ENCODE measurements at regions not wholly inside any gene's neighbourhood (a gene's known extent, or its start where the extent isn't known, plus 50 kb on each side); places are given as distances from the start of the nearest gene placed in this dataset.

DNA sequence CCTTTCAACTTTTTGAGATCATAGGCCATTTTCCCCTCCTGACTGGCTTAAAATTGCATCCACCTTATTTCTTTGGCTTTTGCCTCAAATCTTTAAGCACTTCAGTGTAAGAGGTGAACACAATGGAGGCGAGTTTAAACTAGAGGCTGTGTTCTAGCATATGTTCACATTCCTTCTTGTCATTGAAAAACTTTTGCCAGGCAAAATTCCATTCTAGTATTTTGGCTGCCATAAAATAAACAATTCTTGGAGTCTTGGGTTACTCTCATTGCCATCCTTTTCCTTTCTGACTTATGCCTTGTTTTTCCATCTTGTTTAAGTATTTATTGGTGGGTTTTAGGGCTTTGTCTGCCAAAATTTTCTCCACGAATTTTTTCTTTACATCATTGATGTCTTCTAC, 137.3 kb upstream of the ANXA10 start:
- peaks cover 36% of the 10 kb centered on the region for H3K9me3 Mint-ChIP-seq
- Histone ChIP-seq H3K4me1 (ENCODE audit: control insufficient read depth, insufficient read depth, low read length) (no peaks in the 10 kb centered on the region), H3K4me3 (ENCODE audit: low read length) (no peak overlapping the region), H3K27ac (ENCODE audit: low read depth, low read length) (no peak overlapping the region), H3K9me3 (ENCODE audit: control insufficient read depth, low read length) (peaks cover 44% of the 10 kb centered on the region), H3K9ac (ENCODE audit: extremely low read depth, low read length, poor library complexity, severe bottlenecking) (no peak overlapping the region), H3K27me3 (ENCODE audit: control insufficient read depth, insufficient read depth, low read length, poor library complexity, severe bottlenecking) (no peaks in the 10 kb centered on the region), H3K36me3 (ENCODE audit: control insufficient read depth, insufficient read depth, low read length) (no peaks in the 10 kb centered on the region)
- H3K27ac Mint-ChIP-seq, result no peak overlapping the region
- H3K4me3 Mint-ChIP-seq, result no peak overlapping the region
- H3K27me3 Mint-ChIP-seq (ENCODE audit: insufficient read depth), result no peaks in the 10 kb centered on the region
- no peak for DNase-seq
- whole genome bisulfite sequencing, 2 experiments (ENCODE audit: insufficient coverage in 1 of 2, insufficient read length in 1 of 2), result 88 to 97% methylated on average over 1 of the region's 2 CpGs
- TF ChIP-seq, protein P1, sequence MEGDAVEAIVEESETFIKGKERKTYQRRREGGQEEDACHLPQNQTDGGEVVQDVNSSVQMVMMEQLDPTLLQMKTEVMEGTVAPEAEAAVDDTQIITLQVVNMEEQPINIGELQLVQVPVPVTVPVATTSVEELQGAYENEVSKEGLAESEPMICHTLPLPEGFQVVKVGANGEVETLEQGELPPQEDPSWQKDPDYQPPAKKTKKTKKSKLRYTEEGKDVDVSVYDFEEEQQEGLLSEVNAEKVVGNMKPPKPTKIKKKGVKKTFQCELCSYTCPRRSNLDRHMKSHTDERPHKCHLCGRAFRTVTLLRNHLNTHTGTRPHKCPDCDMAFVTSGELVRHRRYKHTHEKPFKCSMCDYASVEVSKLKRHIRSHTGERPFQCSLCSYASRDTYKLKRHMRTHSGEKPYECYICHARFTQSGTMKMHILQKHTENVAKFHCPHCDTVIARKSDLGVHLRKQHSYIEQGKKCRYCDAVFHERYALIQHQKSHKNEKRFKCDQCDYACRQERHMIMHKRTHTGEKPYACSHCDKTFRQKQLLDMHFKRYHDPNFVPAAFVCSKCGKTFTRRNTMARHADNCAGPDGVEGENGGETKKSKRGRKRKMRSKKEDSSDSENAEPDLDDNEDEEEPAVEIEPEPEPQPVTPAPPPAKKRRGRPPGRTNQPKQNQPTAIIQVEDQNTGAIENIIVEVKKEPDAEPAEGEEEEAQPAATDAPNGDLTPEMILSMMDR (conservative IDR thresholded peaks at IDR 0.05), result no peak
- no peaks in the 10 kb centered on the region for H3K36me3 Mint-ChIP-seq (ENCODE audit: low read depth)
- no peaks in the 10 kb centered on the region for H3K4me1 Mint-ChIP-seq

DNA sequence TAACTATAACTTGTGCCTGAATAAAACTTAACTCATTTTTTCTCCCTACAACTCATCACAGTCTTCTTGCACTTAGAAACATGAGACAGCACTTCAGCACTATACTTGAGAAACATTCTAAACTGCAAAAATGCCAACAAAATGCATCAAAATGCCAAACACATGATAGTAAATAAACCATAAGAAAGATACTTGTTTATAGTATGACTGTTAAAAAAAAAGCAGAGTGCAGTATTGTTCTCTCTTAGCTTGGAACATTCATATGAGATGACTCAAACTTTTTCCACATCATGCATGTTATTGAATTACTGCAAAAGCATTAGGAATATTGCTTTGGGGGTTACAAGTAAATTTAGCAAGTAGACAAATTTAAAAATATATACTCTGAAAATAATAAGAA, 135.7 kb upstream of the ANXA10 start:
- Mint-ChIP-seq H3K4me3 (no peak overlapping the region), H3K9me3 (peaks cover 31% of the 10 kb centered on the region)
- H3K4me3 ChIP-seq (ENCODE audit: low read length), result no peak overlapping the region

DNA sequence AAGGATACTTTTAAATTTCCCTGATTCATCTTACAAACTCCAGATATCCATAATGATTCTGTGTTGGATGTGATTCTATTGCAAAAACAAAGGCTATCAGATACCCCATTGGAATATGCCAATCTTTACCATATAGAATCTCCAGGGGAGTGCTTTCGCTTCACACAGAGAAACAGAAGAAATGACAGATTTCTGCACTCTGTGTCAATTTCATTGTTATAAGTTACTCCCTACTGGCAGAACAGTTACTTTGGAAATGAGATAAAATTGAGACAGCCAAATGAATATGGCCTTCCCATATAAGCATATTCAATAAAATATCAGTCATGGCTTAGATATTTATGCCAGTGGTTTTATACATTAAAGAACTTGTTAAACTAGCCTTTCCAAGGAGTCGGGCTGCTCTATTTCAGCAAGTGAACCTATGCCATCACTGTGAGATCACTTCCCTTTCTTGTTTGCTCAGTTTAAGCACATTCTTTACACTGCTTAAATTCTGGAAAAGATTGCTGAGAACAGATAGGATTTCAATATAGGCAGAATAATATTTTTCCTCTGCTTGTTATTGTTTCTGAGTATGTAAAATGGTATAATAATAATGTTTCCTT, 127.5 kb upstream of the ANXA10 start:
- no peak for DNase-seq
- no peaks in the 10 kb centered on the region for H3K27me3 ChIP-seq (ENCODE audit: control insufficient read depth, insufficient read depth, low read length, poor library complexity, severe bottlenecking)
- H3K4me1 Mint-ChIP-seq, result no peaks in the 10 kb centered on the region
- no peak overlapping the region for H3K9ac ChIP-seq (ENCODE audit: extremely low read depth, low read length, poor library complexity, severe bottlenecking)
- no peak overlapping the region for H3K27ac Mint-ChIP-seq
- H3K4me1 ChIP-seq (ENCODE audit: control insufficient read depth, insufficient read depth, low read length), result no peaks in the 10 kb centered on the region
- H3K9me3 Mint-ChIP-seq, result no peaks in the 10 kb centered on the region
- H3K36me3 ChIP-seq (ENCODE audit: control insufficient read depth, insufficient read depth, low read length), result no peaks in the 10 kb centered on the region
- no peaks in the 10 kb centered on the region for H3K9me3 ChIP-seq (ENCODE audit: control insufficient read depth, low read length)
- 100% methylated on average over 2 of the region's 2 CpGs; no CpG with 5 or more reads in 1 of the 2 experiments for WGBS, 2 experiments (ENCODE audit: insufficient coverage in 1 of 2, insufficient read length in 1 of 2)
- TF ChIP-seq, protein P1 (conservative IDR thresholded peaks at IDR 0.05), result no peak
- no peak overlapping the region for H3K4me3 Mint-ChIP-seq
- H3K27me3 Mint-ChIP-seq (ENCODE audit: insufficient read depth), result no peaks in the 10 kb centered on the region
- H3K36me3 Mint-ChIP-seq (ENCODE audit: low read depth), result no peaks in the 10 kb centered on the region
- no peak overlapping the region for H3K27ac ChIP-seq (ENCODE audit: low read depth, low read length)
- no peak overlapping the region for H3K4me3 ChIP-seq (ENCODE audit: low read length)

More for the DNA sequence above, 135.7 kb upstream of the ANXA10 start:
- Mint-ChIP-seq H3K36me3 (ENCODE audit: low read depth) (no peaks in the 10 kb centered on the region), H3K27ac (no peak overlapping the region), H3K4me1 (no peaks in the 10 kb centered on the region), H3K27me3 (ENCODE audit: insufficient read depth) (no peaks in the 10 kb centered on the region)
- TF ChIP-seq, protein P1 (conservative IDR thresholded peaks at IDR 0.05), result no peak
- Histone ChIP-seq H3K9ac (ENCODE audit: extremely low read depth, low read length, poor library complexity, severe bottlenecking) (no peak overlapping the region), H3K4me1 (ENCODE audit: control insufficient read depth, insufficient read depth, low read length) (no peaks in the 10 kb centered on the region), H3K27ac (ENCODE audit: low read depth, low read length) (no peak overlapping the region), H3K36me3 (ENCODE audit: control insufficient read depth, insufficient read depth, low read length) (no peaks in the 10 kb centered on the region), H3K9me3 (ENCODE audit: control insufficient read depth, low read length) (peaks cover 41% of the 10 kb centered on the region), H3K27me3 (ENCODE audit: control insufficient read depth, insufficient read depth, low read length, poor library complexity, severe bottlenecking) (no peaks in the 10 kb centered on the region)
- no peak for DNase-seq

Data from endodermal cell (in vitro differentiated cells).